Psoas muscle (tissue), 7 donors: ENCODE measurements at regions not wholly inside any gene's neighbourhood (a gene's known extent, or its start where the extent isn't known, plus 50 kb on each side); places are given as distances from the start of the nearest gene placed in this dataset.

ENCODE experiments used
- ATAC-seq, 4 donors: fragments of 200-7000 bp; cut with Tn5 transposase; one replicate each; pipeline ENCODE4 v1.9.1; 2020; ENCODE audit warnings: moderate library complexity in 3 of 4, mild to moderate bottlenecking in 2 of 4
- DNase-seq, 2 donors: peaks; one replicate each; pipeline ENCODE4 v3.0.0-alpha.2; 2020
- H3K27ac ChIP-seq: fragments of 200-600 bp; one replicate; pipeline ENCODE4 v1.8.0; 2022
- H3K27me3 ChIP-seq, 3 donors: fragments of 200-600 bp in 1 of 3; one replicate each; pipeline versions ENCODE4 v1.6.1 to v1.8.0; 2013 to 2022; ENCODE audit warnings: low read length in 2 of 3, mild to moderate bottlenecking in 2 of 3, moderate library complexity in 1 of 3; ENCODE audit not compliant: insufficient read depth in 3 of 3
- H3K36me3 ChIP-seq, 2 donors: fragments of 200-600 bp in 1 of 2; one replicate each; pipeline versions ENCODE4 v1.6.1 to v1.8.0; 2013 to 2022; ENCODE audit warnings: low read depth in 1 of 2, mild to moderate bottlenecking in 1 of 2, moderate library complexity in 1 of 2; ENCODE audit not compliant: insufficient read depth in 1 of 2
- H3K4me1 ChIP-seq: fragments of 200-600 bp; one replicate; pipeline ENCODE4 v1.8.0; 2022
- H3K4me3 ChIP-seq: fragments of 200-600 bp; one replicate; pipeline ENCODE4 v1.8.0; 2022; ENCODE audit warnings: mild to moderate bottlenecking
- H3K9me3 ChIP-seq: fragments of 200-600 bp; one replicate; pipeline ENCODE4 v1.8.0; 2022
- CTCF ChIP-seq: fragments of 200-600 bp; IDR thresholded peaks from one replicate; pipeline ENCODE4 v1.8.0; 2022; ENCODE audit warnings: antibody characterized with exemption
- WGBS, 3 donors: extraction: QIAGEN DNeasy Blood & Tissue Kit; methylation state at CpG; one replicate each; pipeline versions ENCODE4 v1.1.6 to v1.1.7; 2013; 5-methylcytosine and 5-hydroxymethylcytosine counted together
- intact Hi-C, 2 donors: fragments of 100-400 bp; cut with DNase I; formaldehyde crosslinking; loops; one replicate each; pipeline versions ENCODE4 v1.11.0 to v1.14.2; 2022
- donor health status: healthy with polysubstance abuse.
- donor health status: DM: no; HTN: no; CAD: no; lungs with moderate emphysema.
- donor health status: Bipolar disorder and iron deficiency.
- donor health status: healthy.
- donor health status: DM: yes; HTN: yes; CAD: no.
- donor health status: DM: no; HTN: no; CAD: no.
- donor health status: DM: yes; HTN: yes; CAD: no.

DNA sequence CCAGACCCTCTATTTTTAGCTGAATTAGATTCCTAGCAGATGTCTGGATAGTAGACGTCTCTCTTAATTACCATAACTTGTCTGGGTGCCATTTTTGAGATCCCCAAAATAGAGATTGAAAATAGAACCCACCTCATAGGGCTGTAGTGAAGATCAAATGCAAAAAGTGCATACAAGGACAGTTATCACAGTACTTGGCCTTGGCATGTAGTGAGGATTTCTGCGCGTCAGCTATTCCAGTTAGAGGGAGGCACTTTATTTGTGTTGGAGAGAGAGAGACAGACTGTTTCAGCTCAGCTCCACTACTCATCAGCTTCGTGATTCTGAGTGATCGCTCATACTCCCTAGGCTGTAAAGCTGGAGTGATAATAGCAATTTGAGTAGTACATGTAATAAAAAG is 59.6 kb upstream of the CDH13 start:
- H3K27me3 ChIP-seq, result no peaks in the 10 kb centered on the region
- no peak overlapping the region for H3K27ac ChIP-seq
- 36 to 42% (median 37%) methylated on average over 5 of the region's 5 CpGs for WGBS, 3 donors
- H3K4me1 ChIP-seq, result peaks cover 4% of the 10 kb centered on the region
- TF ChIP-seq CTCF, result no peak
- no peaks in the 10 kb centered on the region for H3K36me3 ChIP-seq
- ATAC-seq, result peak; percentile 54 to 92 (median 72)
- intact Hi-C loops, result no loop called here
- DNase-seq, result no peak
- peaks cover 15% of the 10 kb centered on the region for H3K9me3 ChIP-seq
- no peak overlapping the region for H3K4me3 ChIP-seq

DNA sequence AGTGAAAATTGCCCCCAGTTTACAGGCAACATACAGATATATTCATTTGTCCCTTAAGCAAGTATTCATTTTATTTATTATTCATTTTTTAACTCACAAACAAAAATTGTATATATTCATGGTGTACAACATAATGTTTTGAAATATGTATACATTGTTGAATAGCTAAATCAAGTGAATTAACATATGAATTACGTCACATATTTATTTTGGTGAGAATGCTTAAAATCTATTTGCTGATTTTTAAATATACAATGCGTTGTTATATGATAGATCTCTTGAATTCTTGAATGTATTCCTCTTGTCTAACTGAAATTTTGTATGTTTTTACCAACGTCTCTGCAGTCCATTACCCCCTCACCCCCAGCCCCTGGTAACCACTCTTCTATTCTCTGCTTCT is 63.4 kb upstream of the CDH13 start:
- Histone ChIP-seq H3K27me3 (no peaks in the 10 kb centered on the region), H3K36me3 (no peaks in the 10 kb centered on the region), H3K4me3 (no peak overlapping the region), H3K27ac (no peak overlapping the region), H3K9me3 (peaks cover 15% of the 10 kb centered on the region), H3K4me1 (peaks cover 4% of the 10 kb centered on the region)
- no peak for ATAC-seq
- DNase-seq, result no peak
- TF ChIP-seq CTCF, result no peak
- intact Hi-C loops, result no loop called here
- WGBS, 3 donors, result 90 to 92% (median 91%) methylated on average over 3 of the region's 3 CpGs

DNA sequence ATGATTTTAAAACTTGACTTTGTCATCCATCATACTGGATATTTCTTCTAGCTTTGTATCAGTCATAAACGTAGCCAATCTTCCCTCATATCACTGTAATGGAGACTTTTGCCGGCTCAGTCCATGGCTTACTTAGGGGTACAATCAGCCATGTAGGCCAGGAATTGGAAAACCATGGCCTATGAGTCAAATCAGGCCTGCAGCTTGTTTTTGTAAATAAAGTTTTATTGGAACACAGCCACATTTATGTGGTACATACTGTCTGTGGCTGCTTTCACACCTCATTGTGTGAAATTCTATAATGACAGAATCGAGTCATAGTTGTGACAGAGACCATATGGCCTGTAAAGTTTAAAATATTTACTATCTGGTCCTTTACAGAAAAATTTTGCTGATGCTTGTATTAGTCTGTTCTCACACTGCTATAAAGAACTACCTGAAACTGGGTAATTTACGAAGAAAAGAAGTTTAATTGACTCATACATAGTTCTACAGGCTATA is 64.5 kb upstream of the CDH13 start:
- ATAC-seq, result no peak
- intact Hi-C loops, result no loop called here

GRCh38 chr16:82560805-82561325 is 65.9 kb upstream of the CDH13 start:
- no peak for DNase-seq
- WGBS, 3 donors, result 57 to 60% (median 59%) methylated on average over 7 of the region's 7 CpGs
- no peak overlapping the region for H3K27ac ChIP-seq
- no peak overlapping the region for H3K4me3 ChIP-seq
- TF ChIP-seq CTCF, result no peak
- no peaks in the 10 kb centered on the region for H3K27me3 ChIP-seq
- no peaks in the 10 kb centered on the region for H3K4me1 ChIP-seq
- H3K36me3 ChIP-seq, result no peaks in the 10 kb centered on the region
- H3K9me3 ChIP-seq, result peaks cover 15% of the 10 kb centered on the region
- no peak for ATAC-seq
- intact Hi-C loops, result no loop called here

More for the DNA sequence above, 64.5 kb upstream of the CDH13 start:
- WGBS, 3 donors, result 91 to 93% (median 93%) methylated on average over 4 of the region's 4 CpGs
- H3K36me3 ChIP-seq, result no peaks in the 10 kb centered on the region
- H3K27ac ChIP-seq, result no peak overlapping the region
- no peak overlapping the region for H3K4me3 ChIP-seq
- DNase-seq, result no peak
- no peak for TF ChIP-seq CTCF
- peaks cover 2% of the 10 kb centered on the region for H3K4me1 ChIP-seq
- H3K9me3 ChIP-seq, result peaks cover 15% of the 10 kb centered on the region
- H3K27me3 ChIP-seq, result no peaks in the 10 kb centered on the region
